ENCODE measurements at regions not wholly inside any gene's neighbourhood (a gene's known extent, or its start where the extent isn't known, plus 50 kb on each side); places are given as distances from the start of the nearest gene placed in this dataset.
"Not testable (repeated sequence)": the region's sequence is repeated elsewhere in the genome, so short reads cannot be mapped to it uniquely, and the experiment has no call there.

GRCh38 chr4:101415962-101416361, 68.6 kb upstream of the PPP3CA start:
- DNase-seq = no peak

GRCh38 chr4:101414496-101414895, 67.2 kb upstream of the PPP3CA start:
- no peak for DNase-seq

GRCh38 chr4:101411926-101412325, 64.6 kb upstream of the PPP3CA start:
- DNase-seq = no peak

GRCh38 chr4:101411281-101411910, 64.1 kb upstream of the PPP3CA start:
- DNase-seq = not testable (repeated sequence)

GRCh38 chr4:101400096-101400495, 52.8 kb upstream of the PPP3CA start:
- DNase-seq = no peak

GRCh38 chr4:101398807-101399206, 51.5 kb upstream of the PPP3CA start:
- no peak for DNase-seq
